Fibroblast of lung (primary cell): ENCODE measurements at regions not wholly inside any gene's neighbourhood (a gene's known extent, or its start where the extent isn't known, plus 50 kb on each side); places are given as distances from the start of the nearest gene placed in this dataset.

Source experiments
- DNase-seq, 2 donors: peaks; one replicate each; pipeline versions ENCODE4 v3.0.0 to v3.0.0-alpha.2; 2010; ENCODE audit warnings: low read depth in 2 of 2
- H2AFZ ChIP-seq: 2 replicates; pipeline ENCODE4 v1.5.1; 2012; ENCODE audit warnings: low read length, control low read depth, inconsistent platforms
- H3K27ac ChIP-seq: 2 replicates; pipeline ENCODE4 v1.5.1; 2011; ENCODE audit warnings: low read length, control low read depth; ENCODE audit not compliant: insufficient read depth
- H3K27me3 ChIP-seq: 2 replicates; pipeline ENCODE4 v1.5.1; 2011; ENCODE audit warnings: mild to moderate bottlenecking, low read length; ENCODE audit not compliant: control insufficient read depth, insufficient read depth
- H3K36me3 ChIP-seq: 2 replicates; pipeline ENCODE4 v1.5.1; 2011; ENCODE audit warnings: low read length; ENCODE audit not compliant: control insufficient read depth, insufficient read depth
- H3K4me1 ChIP-seq: 2 replicates; pipeline ENCODE4 v1.5.1; 2011; ENCODE audit warnings: low read length; ENCODE audit not compliant: control insufficient read depth, insufficient read depth; ENCODE audit errors: extremely low read depth
- H3K4me2 ChIP-seq: 2 replicates; pipeline ENCODE4 v1.5.1; 2011; ENCODE audit warnings: low read length, control low read depth; ENCODE audit not compliant: insufficient read depth; ENCODE audit errors: extremely low read depth
- H3K4me3 ChIP-seq, 4 experiments: fragments of 200-600 bp in 1 of 4; sonication (generic) in 1 of 4; replicated peaks in 1 of 4; 2 replicates each; pipeline ENCODE4 v1.5.1; 2011 to 2016; ENCODE audit warnings: low read length in 4 of 4, low read depth in 3 of 4, mild to moderate bottlenecking in 3 of 4, control low read depth in 2 of 4, inconsistent platforms in 1 of 4, mixed read lengths in 1 of 4; ENCODE audit not compliant: insufficient read depth in 1 of 4; ENCODE audit errors: control extremely low read depth in 1 of 4
- H3K79me2 ChIP-seq: 2 replicates; pipeline ENCODE4 v1.5.1; 2012; ENCODE audit warnings: mild to moderate bottlenecking, low read length, inconsistent platforms; ENCODE audit not compliant: control insufficient read depth, insufficient read depth
- H3K9ac ChIP-seq: 2 replicates; pipeline ENCODE4 v1.5.1; 2011; ENCODE audit warnings: mild to moderate bottlenecking, low read length, control low read depth; ENCODE audit not compliant: insufficient read depth
- H3K9me3 ChIP-seq: 2 replicates; pipeline ENCODE4 v1.5.1; 2012; ENCODE audit warnings: low read depth, low read length; ENCODE audit not compliant: control insufficient read depth, insufficient read depth
- H4K20me1 ChIP-seq: 2 replicates; pipeline ENCODE4 v1.5.1; 2011; ENCODE audit warnings: low read length; ENCODE audit not compliant: control insufficient read depth, insufficient read depth; ENCODE audit errors: extremely low read depth
- CTCF ChIP-seq, 2 donors: IDR thresholded peaks in 1 of 2; conservative IDR thresholded peaks in 1 of 2; 1 replicate in 1 of 2; 2 replicates in 1 of 2; pipeline ENCODE4 v1.5.1; 2011 to 2012; ENCODE audit warnings: low read length in 2 of 2, control low read depth in 1 of 2, inconsistent platforms in 1 of 2, low read depth in 1 of 2, mild to moderate bottlenecking in 1 of 2
- EZH2 ChIP-seq: IDR thresholded peaks from 2 replicates; pipeline ENCODE4 v1.5.1; 2012; ENCODE audit warnings: low read length, control low read depth, mild to moderate bottlenecking; ENCODE audit errors: missing control alignments

- Histone ChIP-seq H3K4me2 (no peak overlapping the region), H3K79me2 (no peaks in the 10 kb centered on the region)
Observed at GRCh38 chr11:26916805-26917204, 77.1 kb upstream of the FIBIN start.

GRCh38 chr11:26928582-26928981 lies 65.3 kb upstream of the FIBIN start:
- no peaks in the 10 kb centered on the region for H3K79me2 ChIP-seq
- no peak overlapping the region for H3K9ac ChIP-seq
- no peaks in the 10 kb centered on the region for H3K4me1 ChIP-seq
- TF ChIP-seq CTCF (conservative IDR thresholded peaks at IDR 0.05 in 1 of 2, IDR thresholded peaks at IDR 0.05 in 1 of 2; ENCODE audit: low read depth in 1 of 2, low read length in 2 of 2) (no peak), EZH2 (no peak)
- H3K36me3 ChIP-seq: no peaks in the 10 kb centered on the region
- no peaks in the 10 kb centered on the region for H4K20me1 ChIP-seq
- H2AFZ ChIP-seq: no peak overlapping the region
- H3K27me3 ChIP-seq: no peaks in the 10 kb centered on the region
- no peak for DNase-seq
- no peak overlapping the region for H3K4me2 ChIP-seq
- no peaks in the 10 kb centered on the region for H3K9me3 ChIP-seq
- no peak overlapping the region for H3K27ac ChIP-seq
- H3K4me3 ChIP-seq: no peak overlapping the region

More at GRCh38 chr11:26916805-26917204, 77.1 kb upstream of the FIBIN start:
- Histone ChIP-seq H3K36me3 (no peaks in the 10 kb centered on the region), H4K20me1 (no peaks in the 10 kb centered on the region), H2AFZ (no peak overlapping the region), H3K4me3 (no peak overlapping the region), H3K27ac (no peak overlapping the region), H3K9me3 (no peaks in the 10 kb centered on the region), H3K27me3 (no peaks in the 10 kb centered on the region), H3K4me1 (no peaks in the 10 kb centered on the region), H3K9ac (no peak overlapping the region)
- TF ChIP-seq CTCF (conservative IDR thresholded peaks at IDR 0.05 in 1 of 2, IDR thresholded peaks at IDR 0.05 in 1 of 2; ENCODE audit: low read depth in 1 of 2, low read length in 2 of 2) (no peak), EZH2 (no peak)
- DNase-seq: peak in 1 of 2 donors; percentile 39

- H3K79me2 ChIP-seq: no peaks in the 10 kb centered on the region
- no peak overlapping the region for H3K27ac ChIP-seq
Observed at GRCh38 chr11:26929806-26930517, 64.0 kb upstream of the FIBIN start.

More at GRCh38 chr11:26929806-26930517, 64.0 kb upstream of the FIBIN start:
- TF ChIP-seq CTCF (conservative IDR thresholded peaks at IDR 0.05 in 1 of 2, IDR thresholded peaks at IDR 0.05 in 1 of 2; ENCODE audit: low read depth in 1 of 2, low read length in 2 of 2) (no peak), EZH2 (no peak)
- Histone ChIP-seq H3K9me3 (no peaks in the 10 kb centered on the region), H3K4me3 (no peak overlapping the region), H3K27me3 (no peaks in the 10 kb centered on the region), H2AFZ (no peak overlapping the region), H4K20me1 (no peaks in the 10 kb centered on the region), H3K4me2 (no peak overlapping the region), H3K9ac (no peak overlapping the region), H3K36me3 (no peaks in the 10 kb centered on the region), H3K4me1 (no peaks in the 10 kb centered on the region)
- peak in 1 of 2 donors; percentile 34 for DNase-seq
